WTC11 (cell line): ENCODE measurements at regions not wholly inside any gene's neighbourhood (a gene's known extent, or its start where the extent isn't known, plus 50 kb on each side); places are given as distances from the start of the nearest gene placed in this dataset.

Source experiments
- ATAC-seq: fragments of 200-7000 bp; cut with Tn5 transposase; 2 replicates; pipeline ENCODE4 v1.10.0; 2021; ENCODE audit warnings: mild to moderate bottlenecking, moderate library complexity
- CTCF ChIA-PET: fragments of 300-600 bp; sonication (Branson Sonifier 250); formaldehyde crosslinking; loops from one replicate; lab custom pipeline; 2021; ENCODE audit warnings: antibody characterized with exemption; lab: Charles Lee
- POLR2A ChIA-PET: fragments of 350-600 bp; sonication (Branson Sonifier 250); formaldehyde crosslinking; loops from one replicate; lab custom pipeline; 2021; ENCODE audit warnings: antibody characterized with exemption; lab: Charles Lee
- DNase-seq: peaks from one replicate; pipeline ENCODE4 v3.0.0; 2021; ENCODE audit warnings: low spot score
- H3K27ac Mint-ChIP-seq: 2 replicates; pipeline ENCODE4 v1.8.0; 2021; ENCODE audit warnings: mixed read lengths
- H3K27me3 Mint-ChIP-seq: 2 replicates; pipeline ENCODE4 v1.8.0; 2021; ENCODE audit warnings: low read depth, mild to moderate bottlenecking, moderate library complexity, mixed read lengths
- H3K36me3 Mint-ChIP-seq: 2 replicates; pipeline ENCODE4 v1.8.0; 2021; ENCODE audit warnings: mixed read lengths
- H3K4me1 Mint-ChIP-seq: 2 replicates; pipeline ENCODE4 v1.8.0; 2022; ENCODE audit warnings: mixed read lengths
- H3K4me3 Mint-ChIP-seq: 2 replicates; pipeline ENCODE4 v1.8.0; 2021; ENCODE audit warnings: mild to moderate bottlenecking, moderate library complexity, mixed read lengths
- H3K9me3 Mint-ChIP-seq: 2 replicates; pipeline ENCODE4 v1.8.0; 2021; ENCODE audit warnings: mixed read lengths
- ETV6 ChIP-seq: sonication (generic); formaldehyde crosslinking; IDR thresholded peaks from 2 replicates; pipeline ENCODE4 v1.8.1; 2022; ENCODE audit warnings: mild to moderate bottlenecking, missing genetic modification reagents
- NFE2L1 ChIP-seq: sonication (generic); formaldehyde crosslinking; IDR thresholded peaks from 2 replicates; pipeline ENCODE4 v1.8.1; 2023; ENCODE audit warnings: missing genetic modification reagents
- TEAD1 ChIP-seq: sonication (generic); formaldehyde crosslinking; IDR thresholded peaks from 2 replicates; pipeline ENCODE4 v1.8.0; 2022; ENCODE audit warnings: mild to moderate bottlenecking, missing genetic modification reagents
- ZNF263 ChIP-seq: sonication (generic); formaldehyde crosslinking; IDR thresholded peaks from 2 replicates; pipeline ENCODE4 v1.8.1; 2022; ENCODE audit warnings: low read depth, mild to moderate bottlenecking, moderate library complexity, missing genetic modification reagents
- TF ChIP-seq, protein P1 (sequence below): sonication (generic); formaldehyde crosslinking; conservative IDR thresholded peaks from 2 replicates; pipeline ENCODE4 v1.8.1; 2022; ENCODE audit warnings: mild to moderate bottlenecking, missing genetic modification reagents
- TF ChIP-seq, protein P2 (sequence below): sonication (generic); formaldehyde crosslinking; IDR thresholded peaks from 2 replicates; pipeline ENCODE4 v1.8.1; 2022; ENCODE audit warnings: low read depth, missing genetic modification reagents, borderline replicate concordance
- TF ChIP-seq, protein P3 (sequence below): fragments of 250-450 bp; sonication (Bioruptor Pico); IDR thresholded peaks from 2 replicates; pipeline ENCODE4 v1.9.0; 2021; ENCODE audit warnings: mild to moderate bottlenecking, borderline replicate concordance
- TF ChIP-seq, protein P4 (sequence below): sonication (generic); formaldehyde crosslinking; IDR thresholded peaks from 2 replicates; pipeline ENCODE4 v1.8.1; 2022; ENCODE audit warnings: missing genetic modification reagents, borderline replicate concordance
- TF ChIP-seq, protein P5 (sequence below): sonication (generic); formaldehyde crosslinking; IDR thresholded peaks from 2 replicates; pipeline ENCODE4 v1.8.0; 2022; ENCODE audit warnings: mild to moderate bottlenecking, missing genetic modification reagents
- TF ChIP-seq, protein P6 (sequence below): fragments of 250-450 bp; sonication (Bioruptor Pico); IDR thresholded peaks from 2 replicates; pipeline ENCODE4 v2.1.2; 2022; ENCODE audit warnings: mild to moderate bottlenecking, moderate library complexity

GRCh38 chr6:112482373-112482772 is 135.2 kb downstream of the RFPL4B start:
- POLR2A ChIA-PET: no interaction called here
- no peak for ATAC-seq
- Mint-ChIP-seq H3K4me3 (no peak overlapping the region), H3K4me1 (no peaks in the 10 kb centered on the region), H3K27me3 (no peaks in the 10 kb centered on the region), H3K9me3 (peaks cover 7% of the 10 kb centered on the region; the same call in 1 of the 2 replicates), H3K27ac (no peak overlapping the region)
- CTCF ChIA-PET: no interaction called here
- DNase-seq: no peak
- TF ChIP-seq ETV6 (CRISPR knock-in tag): no peak
- TF ChIP-seq, protein P1, sequence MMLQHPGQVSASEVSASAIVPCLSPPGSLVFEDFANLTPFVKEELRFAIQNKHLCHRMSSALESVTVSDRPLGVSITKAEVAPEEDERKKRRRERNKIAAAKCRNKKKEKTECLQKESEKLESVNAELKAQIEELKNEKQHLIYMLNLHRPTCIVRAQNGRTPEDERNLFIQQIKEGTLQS: no peak
- TF ChIP-seq, protein P2, sequence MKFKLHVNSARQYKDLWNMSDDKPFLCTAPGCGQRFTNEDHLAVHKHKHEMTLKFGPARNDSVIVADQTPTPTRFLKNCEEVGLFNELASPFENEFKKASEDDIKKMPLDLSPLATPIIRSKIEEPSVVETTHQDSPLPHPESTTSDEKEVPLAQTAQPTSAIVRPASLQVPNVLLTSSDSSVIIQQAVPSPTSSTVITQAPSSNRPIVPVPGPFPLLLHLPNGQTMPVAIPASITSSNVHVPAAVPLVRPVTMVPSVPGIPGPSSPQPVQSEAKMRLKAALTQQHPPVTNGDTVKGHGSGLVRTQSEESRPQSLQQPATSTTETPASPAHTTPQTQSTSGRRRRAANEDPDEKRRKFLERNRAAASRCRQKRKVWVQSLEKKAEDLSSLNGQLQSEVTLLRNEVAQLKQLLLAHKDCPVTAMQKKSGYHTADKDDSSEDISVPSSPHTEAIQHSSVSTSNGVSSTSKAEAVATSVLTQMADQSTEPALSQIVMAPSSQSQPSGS (CRISPR knock-in tag): no peak
- TF ChIP-seq, protein P3, sequence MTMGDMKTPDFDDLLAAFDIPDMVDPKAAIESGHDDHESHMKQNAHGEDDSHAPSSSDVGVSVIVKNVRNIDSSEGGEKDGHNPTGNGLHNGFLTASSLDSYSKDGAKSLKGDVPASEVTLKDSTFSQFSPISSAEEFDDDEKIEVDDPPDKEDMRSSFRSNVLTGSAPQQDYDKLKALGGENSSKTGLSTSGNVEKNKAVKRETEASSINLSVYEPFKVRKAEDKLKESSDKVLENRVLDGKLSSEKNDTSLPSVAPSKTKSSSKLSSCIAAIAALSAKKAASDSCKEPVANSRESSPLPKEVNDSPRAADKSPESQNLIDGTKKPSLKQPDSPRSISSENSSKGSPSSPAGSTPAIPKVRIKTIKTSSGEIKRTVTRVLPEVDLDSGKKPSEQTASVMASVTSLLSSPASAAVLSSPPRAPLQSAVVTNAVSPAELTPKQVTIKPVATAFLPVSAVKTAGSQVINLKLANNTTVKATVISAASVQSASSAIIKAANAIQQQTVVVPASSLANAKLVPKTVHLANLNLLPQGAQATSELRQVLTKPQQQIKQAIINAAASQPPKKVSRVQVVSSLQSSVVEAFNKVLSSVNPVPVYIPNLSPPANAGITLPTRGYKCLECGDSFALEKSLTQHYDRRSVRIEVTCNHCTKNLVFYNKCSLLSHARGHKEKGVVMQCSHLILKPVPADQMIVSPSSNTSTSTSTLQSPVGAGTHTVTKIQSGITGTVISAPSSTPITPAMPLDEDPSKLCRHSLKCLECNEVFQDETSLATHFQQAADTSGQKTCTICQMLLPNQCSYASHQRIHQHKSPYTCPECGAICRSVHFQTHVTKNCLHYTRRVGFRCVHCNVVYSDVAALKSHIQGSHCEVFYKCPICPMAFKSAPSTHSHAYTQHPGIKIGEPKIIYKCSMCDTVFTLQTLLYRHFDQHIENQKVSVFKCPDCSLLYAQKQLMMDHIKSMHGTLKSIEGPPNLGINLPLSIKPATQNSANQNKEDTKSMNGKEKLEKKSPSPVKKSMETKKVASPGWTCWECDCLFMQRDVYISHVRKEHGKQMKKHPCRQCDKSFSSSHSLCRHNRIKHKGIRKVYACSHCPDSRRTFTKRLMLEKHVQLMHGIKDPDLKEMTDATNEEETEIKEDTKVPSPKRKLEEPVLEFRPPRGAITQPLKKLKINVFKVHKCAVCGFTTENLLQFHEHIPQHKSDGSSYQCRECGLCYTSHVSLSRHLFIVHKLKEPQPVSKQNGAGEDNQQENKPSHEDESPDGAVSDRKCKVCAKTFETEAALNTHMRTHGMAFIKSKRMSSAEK: no peak
- TF ChIP-seq TEAD1 (CRISPR knock-in tag): no peak
- TF ChIP-seq, protein P4, sequence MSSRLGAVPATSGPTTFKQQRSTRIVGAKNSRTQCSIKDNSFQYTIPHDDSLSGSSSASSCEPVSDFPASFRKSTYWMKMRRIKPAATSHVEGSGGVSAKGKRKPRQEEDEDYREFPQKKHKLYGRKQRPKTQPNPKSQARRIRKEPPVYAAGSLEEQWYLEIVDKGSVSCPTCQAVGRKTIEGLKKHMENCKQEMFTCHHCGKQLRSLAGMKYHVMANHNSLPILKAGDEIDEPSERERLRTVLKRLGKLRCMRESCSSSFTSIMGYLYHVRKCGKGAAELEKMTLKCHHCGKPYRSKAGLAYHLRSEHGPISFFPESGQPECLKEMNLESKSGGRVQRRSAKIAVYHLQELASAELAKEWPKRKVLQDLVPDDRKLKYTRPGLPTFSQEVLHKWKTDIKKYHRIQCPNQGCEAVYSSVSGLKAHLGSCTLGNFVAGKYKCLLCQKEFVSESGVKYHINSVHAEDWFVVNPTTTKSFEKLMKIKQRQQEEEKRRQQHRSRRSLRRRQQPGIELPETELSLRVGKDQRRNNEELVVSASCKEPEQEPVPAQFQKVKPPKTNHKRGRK (CRISPR knock-in tag): no peak
- TF ChIP-seq, protein P5, sequence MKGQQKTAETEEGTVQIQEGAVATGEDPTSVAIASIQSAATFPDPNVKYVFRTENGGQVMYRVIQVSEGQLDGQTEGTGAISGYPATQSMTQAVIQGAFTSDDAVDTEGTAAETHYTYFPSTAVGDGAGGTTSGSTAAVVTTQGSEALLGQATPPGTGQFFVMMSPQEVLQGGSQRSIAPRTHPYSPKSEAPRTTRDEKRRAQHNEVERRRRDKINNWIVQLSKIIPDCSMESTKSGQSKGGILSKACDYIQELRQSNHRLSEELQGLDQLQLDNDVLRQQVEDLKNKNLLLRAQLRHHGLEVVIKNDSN (CRISPR knock-in tag): no peak
- TF ChIP-seq, all 79 proteins: peak for 0
- no peaks in the 10 kb centered on the region for H3K36me3 Mint-ChIP-seq

DNA sequence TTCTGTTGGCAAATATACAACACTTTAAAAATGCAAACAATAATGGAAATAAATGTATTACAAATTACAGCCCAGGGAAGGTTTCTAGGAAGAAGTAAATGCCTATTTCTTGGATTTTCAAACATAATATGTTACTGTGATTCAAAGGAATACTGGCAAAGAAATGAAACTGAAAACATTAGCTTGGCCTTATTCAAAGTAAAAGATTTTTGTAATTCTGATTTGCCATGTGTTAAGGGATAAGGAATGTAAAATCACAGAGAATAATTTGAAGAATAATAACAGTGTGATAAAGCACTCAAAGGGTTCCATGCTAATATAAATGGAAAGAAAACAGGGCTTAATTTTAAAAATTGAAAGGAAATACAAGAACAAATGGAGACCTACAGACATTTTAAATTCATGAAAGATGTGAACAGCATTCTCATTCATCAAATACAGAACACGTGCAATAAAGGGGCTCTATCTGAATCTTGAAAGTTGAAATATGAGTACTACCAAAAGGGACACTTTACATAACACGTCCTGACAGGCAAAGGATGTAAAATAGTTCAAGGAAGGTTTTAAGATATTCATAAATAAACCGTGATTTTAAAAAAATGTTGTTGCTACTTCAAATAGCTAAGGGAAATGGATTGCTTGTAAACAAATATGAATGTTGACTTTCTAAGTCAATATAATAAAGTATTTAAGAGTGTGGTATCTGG is 138.1 kb downstream of the RFPL4B start:
- CTCF ChIA-PET: no interaction called here
- ATAC-seq: no peak
- Mint-ChIP-seq H3K27me3 (no peaks in the 10 kb centered on the region), H3K36me3 (no peaks in the 10 kb centered on the region), H3K9me3 (peaks cover 7% of the 10 kb centered on the region; the same call in 1 of the 2 replicates), H3K27ac (no peak overlapping the region), H3K4me3 (no peak overlapping the region), H3K4me1 (no peaks in the 10 kb centered on the region)
- no peak for DNase-seq
- POLR2A ChIA-PET: no interaction called here
- TF ChIP-seq, protein P5 (CRISPR knock-in tag): no peak
- TF ChIP-seq ZNF263: no peak
- TF ChIP-seq NFE2L1 (CRISPR knock-in tag): no peak

DNA sequence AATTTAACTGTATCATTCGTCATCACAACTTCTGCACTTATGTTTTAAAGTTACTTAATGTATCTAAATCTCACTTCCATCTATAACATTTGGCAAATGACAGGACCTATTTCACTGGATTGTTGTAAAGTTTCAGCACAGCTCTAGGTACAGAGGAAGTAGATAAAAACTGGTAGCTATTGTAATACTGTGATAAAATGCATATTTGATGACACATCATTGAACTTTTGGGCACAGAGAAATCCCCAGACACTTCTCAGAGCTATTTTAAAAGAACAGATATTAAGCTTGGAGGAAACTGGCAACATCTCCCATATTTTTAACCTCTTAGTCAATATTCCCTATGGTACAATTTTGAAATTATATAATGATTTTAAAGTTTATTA is 138.7 kb downstream of the RFPL4B start:
- DNase-seq (no peak), ATAC-seq (no peak)
- peaks cover 2% of the 10 kb centered on the region; the same call in 1 of the 2 replicates for H3K9me3 Mint-ChIP-seq
- no peak overlapping the region for H3K4me3 Mint-ChIP-seq
- H3K27ac Mint-ChIP-seq: no peak overlapping the region
- H3K36me3 Mint-ChIP-seq: no peaks in the 10 kb centered on the region
- TF ChIP-seq, protein P6, sequence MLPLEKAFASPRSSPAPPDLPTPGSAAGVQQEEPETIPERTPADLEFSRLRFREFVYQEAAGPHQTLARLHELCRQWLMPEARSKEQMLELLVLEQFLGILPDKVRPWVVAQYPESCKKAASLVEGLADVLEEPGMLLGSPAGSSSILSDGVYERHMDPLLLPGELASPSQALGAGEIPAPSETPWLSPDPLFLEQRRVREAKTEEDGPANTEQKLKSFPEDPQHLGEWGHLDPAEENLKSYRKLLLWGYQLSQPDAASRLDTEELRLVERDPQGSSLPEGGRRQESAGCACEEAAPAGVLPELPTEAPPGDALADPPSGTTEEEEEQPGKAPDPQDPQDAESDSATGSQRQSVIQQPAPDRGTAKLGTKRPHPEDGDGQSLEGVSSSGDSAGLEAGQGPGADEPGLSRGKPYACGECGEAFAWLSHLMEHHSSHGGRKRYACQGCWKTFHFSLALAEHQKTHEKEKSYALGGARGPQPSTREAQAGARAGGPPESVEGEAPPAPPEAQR (CRISPR knock-in tag): no peak
- CTCF ChIA-PET: no interaction called here
- no peaks in the 10 kb centered on the region for H3K27me3 Mint-ChIP-seq
- POLR2A ChIA-PET: no interaction called here
- no peaks in the 10 kb centered on the region for H3K4me1 Mint-ChIP-seq
